DMS79 treated with DMSO at 0.1 percent for 48 hours (cell line): ENCODE measurements at regions not wholly inside any gene's neighbourhood (a gene's known extent, or its start where the extent isn't known, plus 50 kb on each side); places are given as distances from the start of the nearest gene placed in this dataset.
A peak's percentile ranks its signal among the peaks of the same experiment; 100 is the strongest.

Source experiments
- DNase-seq: peaks from one replicate; lab custom pipeline; 2025; lab: John Stamatoyannopoulos, UW

GRCh38 chr15:70505411-70505919, 257.9 kb downstream of the UACA start:
- DNase-seq: peak; percentile 14

GRCh38 chr15:70504988-70505387, 258.4 kb downstream of the UACA start:
- no peak for DNase-seq

GRCh38 chr15:70504299-70504951, 258.9 kb downstream of the UACA start:
- no peak for DNase-seq

- no peak for DNase-seq
Measured at GRCh38 chr15:70503798-70504298, 259.5 kb downstream of the UACA start.

- no peak for DNase-seq
Measured at GRCh38 chr15:70503073-70503745, 260.1 kb downstream of the UACA start.

- no peak for DNase-seq
Measured at GRCh38 chr15:70502529-70502928, 260.8 kb downstream of the UACA start.

GRCh38 chr15:70501849-70502248, 261.5 kb downstream of the UACA start:
- no peak for DNase-seq

GRCh38 chr15:70501121-70501727, 262.1 kb downstream of the UACA start:
- DNase-seq: no peak

GRCh38 chr15:70499791-70500190, 263.6 kb downstream of the UACA start:
- DNase-seq: no peak

- no peak for DNase-seq
Measured at GRCh38 chr15:70498096-70498626, 265.2 kb downstream of the UACA start.

- DNase-seq: no peak
Measured at GRCh38 chr15:70497661-70498060, 265.7 kb downstream of the UACA start.

- DNase-seq: no peak
Measured at GRCh38 chr15:70495991-70496599, 267.3 kb downstream of the UACA start.

GRCh38 chr15:70494852-70495571, 268.3 kb downstream of the UACA start:
- no peak for DNase-seq

GRCh38 chr15:70494517-70494851, 268.9 kb downstream of the UACA start:
- DNase-seq: no peak

GRCh38 chr15:70493787-70494516, 269.4 kb downstream of the UACA start:
- DNase-seq: no peak

GRCh38 chr15:70493376-70493775, 270.0 kb downstream of the UACA start:
- DNase-seq: no peak

- no peak for DNase-seq
Measured at GRCh38 chr15:70492240-70493177, 270.8 kb downstream of the UACA start.

- DNase-seq: no peak
Measured at GRCh38 chr15:70491641-70492040, 271.7 kb downstream of the UACA start.

GRCh38 chr15:70491201-70491621, 272.1 kb downstream of the UACA start:
- DNase-seq: no peak

GRCh38 chr15:70490838-70491155, 272.6 kb downstream of the UACA start:
- no peak for DNase-seq
